ENCODE measurements at regions not wholly inside any gene's neighbourhood (a gene's known extent, or its start where the extent isn't known, plus 50 kb on each side); places are given as distances from the start of the nearest gene placed in this dataset.

GRCh38 chr3:104612218-104612617 lies 754.5 kb upstream of the ALCAM start:
- TF ChIP-seq CTCF (IDR thresholded peaks at IDR 0.05) (no peak), POLR2A (IDR thresholded peaks at IDR 0.05) (no peak)
